Ammon's horn (tissue), 1 donor: ENCODE measurements at regions not wholly inside any gene's neighbourhood (a gene's known extent, or its start where the extent isn't known, plus 50 kb on each side); places are given as distances from the start of the nearest gene placed in this dataset.
A peak's percentile ranks its signal among the peaks of the same experiment; 100 is the strongest.

ENCODE experiments used
- DNase-seq: peaks from one replicate; pipeline ENCODE4 v3.0.0-alpha.2; 2016; ENCODE audit warnings: low spot score

- peak; percentile 4 for DNase-seq
Observed at GRCh38 chr2:49514201-49514600, 359.9 kb upstream of the FSHR start.

- DNase-seq, result no peak
Observed at GRCh38 chr2:49490710-49491109, 336.4 kb upstream of the FSHR start.

- DNase-seq, result no peak
Observed at GRCh38 chr2:49487139-49487538, 332.8 kb upstream of the FSHR start.

- DNase-seq, result no peak
Observed at GRCh38 chr2:49480520-49480919, 326.2 kb upstream of the FSHR start.

GRCh38 chr2:49465157-49465831, 311.0 kb upstream of the FSHR start:
- no peak for DNase-seq

- no peak for DNase-seq
Observed at GRCh38 chr2:49459314-49459993, 305.1 kb upstream of the FSHR start.

- no peak for DNase-seq
Observed at GRCh38 chr2:49444005-49444404, 289.7 kb upstream of the FSHR start.

GRCh38 chr2:49426996-49427395, 272.7 kb upstream of the FSHR start:
- no peak for DNase-seq

GRCh38 chr2:49416252-49416651, 261.9 kb upstream of the FSHR start:
- no peak for DNase-seq

GRCh38 chr2:49404108-49404507, 249.8 kb upstream of the FSHR start:
- DNase-seq, result peak; percentile 36

- DNase-seq, result no peak
Observed at GRCh38 chr2:49403637-49404036, 249.3 kb upstream of the FSHR start.

- DNase-seq, result no peak
Observed at GRCh38 chr2:49379406-49379805, 225.1 kb upstream of the FSHR start.

- DNase-seq, result no peak
Observed at GRCh38 chr2:49371128-49371701, 216.9 kb upstream of the FSHR start.

- DNase-seq, result no peak
Observed at GRCh38 chr2:49369650-49370049, 215.3 kb upstream of the FSHR start.

GRCh38 chr2:49369101-49369500, 214.8 kb upstream of the FSHR start:
- DNase-seq, result no peak

GRCh38 chr2:49367003-49367402, 212.7 kb upstream of the FSHR start:
- no peak for DNase-seq

GRCh38 chr2:49360407-49360767, 206.1 kb upstream of the FSHR start:
- DNase-seq, result no peak

GRCh38 chr2:49359721-49360406, 205.5 kb upstream of the FSHR start:
- no peak for DNase-seq

GRCh38 chr2:49355611-49356010, 201.3 kb upstream of the FSHR start:
- no peak for DNase-seq

- no peak for DNase-seq
Observed at GRCh38 chr2:49351560-49351959, 197.2 kb upstream of the FSHR start.

- DNase-seq, result no peak
Observed at GRCh38 chr2:49343638-49344037, 189.3 kb upstream of the FSHR start.

GRCh38 chr2:49342156-49342555, 187.8 kb upstream of the FSHR start:
- DNase-seq, result no peak

GRCh38 chr2:49335546-49335945, 181.2 kb upstream of the FSHR start:
- DNase-seq, result no peak
